Astrocyte of the spinal cord (primary cell): ENCODE measurements at regions not wholly inside any gene's neighbourhood (a gene's known extent, or its start where the extent isn't known, plus 50 kb on each side); places are given as distances from the start of the nearest gene placed in this dataset.
"Not testable (repeated sequence)": the region's sequence is repeated elsewhere in the genome, so short reads cannot be mapped to it uniquely, and the experiment has no call there.

Experiments
- DNase-seq: peaks from one replicate; pipeline ENCODE4 v3.0.0; 2011; ENCODE audit warnings: low read depth, low spot score
- H3K4me3 ChIP-seq: 2 replicates; pipeline ENCODE4 v1.5.1; 2011; ENCODE audit warnings: low read depth, mild to moderate bottlenecking, low read length, moderate library complexity
- CTCF ChIP-seq: IDR thresholded peaks from 2 replicates; pipeline ENCODE4 v1.5.1; 2012; ENCODE audit warnings: low read depth, mild to moderate bottlenecking, low read length, inconsistent platforms
- in situ Hi-C: cut with HindIII; loops from 2 replicates; pipeline ENCODE4 v1.10.0; 2017; ENCODE audit warnings: low sequenced_read_pairs

DNA sequence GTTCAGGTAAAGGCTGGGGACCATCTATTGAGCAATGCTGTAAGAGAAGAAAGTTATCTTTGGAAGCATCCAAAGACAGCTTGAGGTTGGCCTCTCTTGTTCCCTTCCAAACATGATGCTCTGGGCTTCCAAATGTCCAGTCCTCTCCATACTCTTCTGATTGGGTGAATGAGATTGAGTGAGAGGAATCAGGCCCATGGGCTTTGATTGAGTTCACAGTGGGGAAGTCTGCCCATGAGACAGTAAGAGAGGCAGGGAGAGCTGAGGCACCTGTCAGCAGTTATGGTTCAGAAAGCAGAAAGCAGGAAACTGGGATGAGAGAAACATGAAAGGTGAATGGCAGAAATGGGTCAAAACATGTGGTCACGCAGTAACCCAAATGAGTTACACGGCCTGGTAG lies 1006.9 kb downstream of the VRK1 start:
- in situ Hi-C loops: no loop called here
- no peak overlapping the region for H3K4me3 ChIP-seq
- DNase-seq: no peak
- no peak for TF ChIP-seq CTCF

GRCh38 chr14:97806891-97807290 lies 1009.7 kb downstream of the VRK1 start:
- in situ Hi-C loops: no loop called here
- DNase-seq: no peak
- H3K4me3 ChIP-seq: no peak overlapping the region
- no peak for TF ChIP-seq CTCF

GRCh38 chr14:97808541-97808940 lies 1011.4 kb downstream of the VRK1 start:
- H3K4me3 ChIP-seq, DNase-seq, in situ Hi-C loops: not testable (repeated sequence)

DNA sequence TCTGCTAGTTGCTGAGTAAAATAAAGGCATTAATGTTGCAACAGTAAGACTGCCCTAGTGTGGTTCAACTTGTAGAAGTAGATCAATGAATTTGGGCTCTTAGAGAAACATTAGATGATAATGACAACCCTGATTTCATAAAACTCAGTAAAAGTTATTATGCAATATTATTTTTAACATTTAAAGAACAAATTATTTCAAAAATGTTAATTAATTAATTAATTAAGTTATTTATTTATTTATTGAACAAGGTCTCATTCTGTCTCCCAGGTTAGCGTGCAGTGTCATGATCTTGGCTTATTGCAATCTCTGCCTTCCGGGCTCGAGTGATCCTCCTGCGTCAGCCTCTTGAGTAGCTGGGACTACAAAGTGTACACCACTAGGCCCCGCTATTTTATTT lies 1016.4 kb downstream of the VRK1 start:
- no peak for DNase-seq
- TF ChIP-seq CTCF: no peak
- in situ Hi-C loops: no loop called here

DNA sequence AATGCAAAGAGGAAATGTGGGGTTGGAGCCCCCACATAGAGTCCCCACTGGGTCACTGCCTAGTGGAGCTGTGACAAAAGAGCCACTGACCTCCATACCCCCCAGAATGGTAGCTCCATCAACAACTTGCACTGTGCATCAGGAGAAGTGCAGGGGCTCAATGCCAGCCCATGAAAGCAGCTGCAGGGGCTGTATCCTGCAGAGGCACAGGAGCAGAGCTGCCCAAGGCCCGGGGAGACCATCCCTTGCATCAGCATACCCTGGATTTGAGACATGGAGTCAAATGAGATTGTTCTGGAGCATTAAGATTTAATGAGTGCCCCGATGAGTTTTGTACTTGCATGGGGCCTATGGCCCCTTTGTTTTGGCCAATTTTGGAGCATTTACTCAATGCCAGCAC lies 1023.6 kb downstream of the VRK1 start:
- H3K4me3 ChIP-seq: no peak overlapping the region
- no peak for DNase-seq
- TF ChIP-seq CTCF: no peak
- in situ Hi-C loops: no loop called here

More for the DNA sequence above, 1016.4 kb downstream of the VRK1 start:
- H3K4me3 ChIP-seq: no peak overlapping the region

- in situ Hi-C loops: no loop called here
- TF ChIP-seq CTCF: no peak
- no peak overlapping the region for H3K4me3 ChIP-seq
- DNase-seq: no peak
Measured at GRCh38 chr14:97824218-97824617, 1027.0 kb downstream of the VRK1 start.

DNA sequence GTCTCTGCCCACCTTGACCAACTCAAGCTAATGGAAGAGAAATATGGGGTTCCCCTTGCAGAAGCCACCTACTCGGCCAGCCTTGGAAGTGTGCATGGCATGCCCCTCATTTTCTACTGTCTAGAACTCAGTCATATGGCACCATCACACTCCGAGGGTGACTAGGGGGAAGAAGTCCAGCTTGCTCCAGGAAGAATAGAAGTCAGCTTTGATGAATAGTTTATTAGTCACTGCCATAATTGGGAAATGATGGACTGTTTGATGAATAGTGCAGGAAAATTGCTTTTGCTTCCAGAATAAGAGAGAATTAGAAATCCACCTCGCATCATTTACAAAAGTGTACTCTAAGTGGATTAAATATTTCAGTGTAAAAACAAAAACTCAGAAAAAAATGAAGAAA lies 1030.6 kb downstream of the VRK1 start:
- H3K4me3 ChIP-seq: no peak overlapping the region
- no peak for TF ChIP-seq CTCF
- in situ Hi-C loops: no loop called here
- no peak for DNase-seq
